PC-9 (cell line): ENCODE measurements at regions not wholly inside any gene's neighbourhood (a gene's known extent, or its start where the extent isn't known, plus 50 kb on each side); places are given as distances from the start of the nearest gene placed in this dataset.

ENCODE experiments used
- EZH2 ChIP-seq: fragments of 200-600 bp; sonication (generic); IDR thresholded peaks from 2 replicates; pipeline ENCODE4 v1.8.0; 2017; ENCODE audit warnings: antibody characterized with exemption, low read depth
- TF ChIP-seq, protein P1 (sequence below): fragments of 200-600 bp; sonication (generic); conservative IDR thresholded peaks from 2 replicates; pipeline ENCODE4 v1.6.1; 2017; ENCODE audit warnings: mixed run types, antibody characterized with exemption, mild to moderate bottlenecking, moderate library complexity

DNA sequence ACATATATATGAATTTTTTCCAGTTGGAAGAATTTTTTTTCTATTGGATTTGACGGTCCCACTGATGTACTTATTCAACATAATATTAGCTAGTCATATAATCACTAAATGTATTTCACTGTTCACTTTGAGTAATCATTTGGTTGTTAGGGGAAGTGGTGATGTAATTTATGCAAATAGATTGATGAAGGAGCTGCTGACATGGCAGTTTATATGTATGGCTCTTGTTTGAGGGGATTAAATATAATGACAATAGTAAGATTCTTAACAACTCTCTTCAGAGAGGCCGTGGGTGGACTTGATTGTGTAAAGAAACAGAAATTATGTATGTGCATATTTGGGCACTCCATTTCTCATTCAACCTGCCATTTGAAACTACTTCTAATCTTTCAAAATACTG, 653.6 kb upstream of the ADGRL4 start:
- TF ChIP-seq, protein P1, sequence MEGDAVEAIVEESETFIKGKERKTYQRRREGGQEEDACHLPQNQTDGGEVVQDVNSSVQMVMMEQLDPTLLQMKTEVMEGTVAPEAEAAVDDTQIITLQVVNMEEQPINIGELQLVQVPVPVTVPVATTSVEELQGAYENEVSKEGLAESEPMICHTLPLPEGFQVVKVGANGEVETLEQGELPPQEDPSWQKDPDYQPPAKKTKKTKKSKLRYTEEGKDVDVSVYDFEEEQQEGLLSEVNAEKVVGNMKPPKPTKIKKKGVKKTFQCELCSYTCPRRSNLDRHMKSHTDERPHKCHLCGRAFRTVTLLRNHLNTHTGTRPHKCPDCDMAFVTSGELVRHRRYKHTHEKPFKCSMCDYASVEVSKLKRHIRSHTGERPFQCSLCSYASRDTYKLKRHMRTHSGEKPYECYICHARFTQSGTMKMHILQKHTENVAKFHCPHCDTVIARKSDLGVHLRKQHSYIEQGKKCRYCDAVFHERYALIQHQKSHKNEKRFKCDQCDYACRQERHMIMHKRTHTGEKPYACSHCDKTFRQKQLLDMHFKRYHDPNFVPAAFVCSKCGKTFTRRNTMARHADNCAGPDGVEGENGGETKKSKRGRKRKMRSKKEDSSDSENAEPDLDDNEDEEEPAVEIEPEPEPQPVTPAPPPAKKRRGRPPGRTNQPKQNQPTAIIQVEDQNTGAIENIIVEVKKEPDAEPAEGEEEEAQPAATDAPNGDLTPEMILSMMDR = no peak
- no peak for TF ChIP-seq EZH2
